Dedifferentiated amniotic fluid mesenchymal stem cell (primary cell): ENCODE measurements at regions not wholly inside any gene's neighbourhood (a gene's known extent, or its start where the extent isn't known, plus 50 kb on each side); places are given as distances from the start of the nearest gene placed in this dataset.
"Not testable (repeated sequence)": the region's sequence is repeated elsewhere in the genome, so short reads cannot be mapped to it uniquely, and the experiment has no call there.

Source experiments
- DNase-seq: peaks from one replicate; pipeline ENCODE4 v3.0.0-alpha.2; 2016; ENCODE audit errors: extremely low spot score

- DNase-seq, result no peak
Observed at GRCh38 chr5:135095052-135095715, 61.2 kb upstream of the PITX1 start.

GRCh38 chr5:135094339-135095051 lies 60.5 kb upstream of the PITX1 start:
- DNase-seq, result no peak

GRCh38 chr5:135093483-135093882 lies 59.5 kb upstream of the PITX1 start:
- not testable (repeated sequence) for DNase-seq

GRCh38 chr5:135092476-135092875 lies 58.4 kb upstream of the PITX1 start:
- DNase-seq, result no peak

GRCh38 chr5:135091286-135091685 lies 57.3 kb upstream of the PITX1 start:
- no peak for DNase-seq

GRCh38 chr5:135089912-135090311 lies 55.9 kb upstream of the PITX1 start:
- DNase-seq, result no peak

- no peak for DNase-seq
Observed at GRCh38 chr5:135088911-135089310, 54.9 kb upstream of the PITX1 start.

- no peak for DNase-seq
Observed at GRCh38 chr5:135087950-135088349, 53.9 kb upstream of the PITX1 start.

GRCh38 chr5:135085936-135086725 lies 52.1 kb upstream of the PITX1 start:
- no peak for DNase-seq

- DNase-seq, result no peak
Observed at GRCh38 chr5:135085133-135085935, 51.3 kb upstream of the PITX1 start.
